HG03354 (cell line): ENCODE measurements at regions not wholly inside any gene's neighbourhood (a gene's known extent, or its start where the extent isn't known, plus 50 kb on each side); places are given as distances from the start of the nearest gene placed in this dataset.
"Not testable (repeated sequence)": the region's sequence is repeated elsewhere in the genome, so short reads cannot be mapped to it uniquely, and the experiment has no call there.

Experiments
- ATAC-seq: cut with Tn5 transposase; IDR thresholded peaks from one replicate; pipeline ENCODE4 v1.9.1; 2021; ENCODE audit warnings: mild to moderate bottlenecking; ENCODE audit not compliant: unreplicated experiment, poor library complexity, severe bottlenecking

DNA sequence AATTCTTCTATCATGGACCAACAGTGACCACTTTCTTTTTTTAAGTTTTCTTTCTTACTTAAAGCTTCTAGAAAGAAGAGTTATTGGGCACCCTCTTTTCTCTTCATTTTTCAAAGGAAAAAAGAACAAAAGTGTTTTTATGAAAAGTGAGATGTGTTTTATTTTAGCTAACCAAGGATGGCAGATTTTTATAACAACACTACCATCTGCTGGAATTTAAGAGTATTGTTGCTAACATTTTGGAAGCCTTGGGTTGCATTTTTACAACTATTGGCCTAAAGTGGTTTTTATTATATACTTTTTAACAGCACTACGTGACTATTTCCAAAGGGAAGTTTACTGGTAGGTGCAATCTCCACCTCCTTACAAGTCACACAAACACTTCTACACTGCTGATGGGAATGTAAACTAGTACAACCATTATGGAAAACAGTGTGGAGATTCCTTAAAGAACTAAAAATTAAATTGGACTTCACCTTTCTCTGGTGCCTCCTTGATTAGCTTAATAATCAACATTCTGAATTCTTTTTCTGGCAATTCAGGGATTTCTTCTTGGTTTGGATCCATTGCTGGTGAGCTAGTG is 237.7 kb upstream of the AGTR1 start:
- ATAC-seq = peak; percentile 51

DNA sequence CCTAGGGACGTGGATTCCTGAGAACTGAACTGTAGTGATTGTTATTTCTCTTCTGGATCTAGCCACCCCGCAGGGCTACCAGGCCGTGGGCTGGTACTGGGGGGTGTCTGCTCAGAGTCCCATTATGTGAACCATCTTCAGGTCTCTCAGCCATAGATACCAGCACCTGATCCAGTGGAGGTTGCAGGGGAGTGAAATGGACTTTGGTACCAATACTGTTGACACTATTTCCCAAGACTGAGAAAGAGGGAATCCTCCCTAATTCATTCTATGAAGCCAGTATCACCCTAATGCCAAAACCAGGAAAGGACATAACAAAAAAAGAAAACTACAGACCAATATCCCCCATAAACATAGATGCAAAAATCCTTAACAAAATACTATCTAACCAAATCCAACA is 237.0 kb upstream of the AGTR1 start:
- no peak for ATAC-seq

DNA sequence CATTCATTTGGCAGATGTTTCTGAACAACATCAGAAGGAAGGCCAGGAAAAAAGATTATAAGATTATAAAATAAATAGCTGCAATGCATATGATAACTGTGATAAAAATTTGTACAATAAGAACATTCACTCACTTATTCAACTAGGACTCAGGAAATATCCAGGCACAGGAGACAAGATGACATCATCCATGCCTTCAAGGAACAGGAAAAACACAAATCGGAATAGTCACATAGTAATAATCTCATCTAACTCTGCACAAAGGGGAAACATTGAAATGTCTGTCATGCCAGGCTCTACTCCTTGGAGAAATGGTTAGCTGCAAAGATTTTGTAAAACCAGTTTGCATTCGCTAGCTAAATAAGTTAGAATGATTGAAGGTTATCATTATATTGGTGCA is 233.5 kb upstream of the AGTR1 start:
- no peak for ATAC-seq

DNA sequence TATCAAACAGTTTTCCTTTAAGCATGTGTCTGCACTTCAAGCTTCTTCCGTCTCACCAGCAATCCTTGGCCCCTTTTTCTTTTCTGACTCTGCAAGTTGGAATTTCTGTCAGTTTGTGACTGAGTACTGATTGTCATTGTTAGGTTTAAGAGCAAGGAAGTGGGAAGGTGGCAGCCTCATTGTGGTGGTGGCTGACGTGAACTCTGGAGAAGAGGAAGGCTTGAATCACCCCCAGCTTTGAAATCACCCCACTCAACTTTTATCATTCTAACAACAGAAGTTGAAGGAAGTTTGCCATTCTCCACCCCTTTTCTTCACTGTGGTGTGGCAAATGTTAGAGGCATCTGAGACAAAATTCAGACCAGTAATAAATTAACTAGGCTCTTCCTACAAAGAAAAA is 231.6 kb upstream of the AGTR1 start:
- ATAC-seq = no peak

DNA sequence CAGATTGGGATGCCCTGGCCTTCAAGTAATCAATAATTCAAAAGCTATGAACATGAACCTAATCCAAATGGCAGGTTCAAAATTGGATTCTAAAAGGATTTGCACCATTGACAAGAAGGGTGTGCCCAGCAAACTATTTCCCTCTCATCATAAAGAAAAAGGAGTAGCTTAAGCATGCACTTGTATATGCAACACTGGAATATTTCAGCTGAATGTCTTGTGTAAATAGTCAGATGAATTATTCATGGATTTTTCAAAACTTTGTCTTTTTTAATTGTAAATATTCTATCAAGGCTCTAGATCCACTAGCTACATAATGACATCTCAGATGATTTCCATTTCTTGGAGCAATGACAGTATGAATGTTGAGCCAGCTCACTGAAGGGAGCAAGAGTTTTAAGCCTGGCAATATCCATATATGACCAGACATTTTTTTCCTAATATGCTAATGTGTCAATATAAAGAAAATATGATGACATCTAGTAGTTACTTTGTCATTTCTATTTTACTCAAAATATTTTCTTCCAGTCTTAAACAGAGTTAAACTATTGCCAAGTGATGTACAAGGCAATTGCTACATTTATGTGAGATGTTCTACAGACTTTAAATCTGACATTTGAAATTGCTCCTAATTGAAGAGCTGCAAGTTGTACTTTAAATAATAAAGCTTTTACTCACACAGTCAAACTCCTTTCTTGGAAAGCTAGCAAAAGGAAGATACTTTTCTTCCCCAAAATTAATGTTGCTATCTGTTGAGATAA is 230.5 kb upstream of the AGTR1 start:
- ATAC-seq = no peak

DNA sequence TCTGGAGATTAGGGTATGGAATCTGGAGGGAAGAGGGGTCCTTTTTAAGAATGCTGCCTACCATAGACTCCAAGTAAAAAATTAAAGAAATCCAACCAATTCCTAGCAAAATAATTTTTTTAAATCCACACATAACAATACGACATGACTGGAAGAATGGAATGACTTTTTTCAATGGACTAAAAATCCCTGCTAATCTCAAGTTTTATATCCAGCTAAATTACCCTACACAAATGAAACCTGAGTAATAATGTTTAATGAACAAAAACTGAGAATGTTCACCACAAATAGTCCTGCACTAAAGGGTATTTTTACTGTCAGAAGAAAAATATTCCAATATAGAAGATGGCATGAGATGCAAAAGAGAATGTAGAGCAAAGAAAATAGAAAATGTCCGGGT is 220.3 kb upstream of the AGTR1 start:
- no peak for ATAC-seq

DNA sequence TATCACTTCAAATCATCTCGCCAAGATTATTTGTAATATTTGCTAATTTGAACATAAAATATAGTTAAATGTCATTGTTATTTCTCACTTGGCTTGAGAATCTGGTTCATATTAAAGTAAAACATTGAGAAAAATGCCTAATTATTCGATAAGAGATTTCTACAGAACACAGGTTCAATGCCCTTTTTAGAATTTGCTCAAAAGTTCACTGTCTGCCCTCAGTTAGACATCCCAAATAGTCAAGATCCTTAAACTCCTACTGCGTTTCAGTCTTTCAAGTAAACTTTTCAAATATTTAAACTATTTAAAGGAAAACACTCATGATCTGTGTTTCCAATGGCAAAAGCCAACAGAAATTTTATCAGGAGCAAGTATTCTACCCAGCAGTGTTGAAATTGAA is 204.1 kb upstream of the AGTR1 start:
- ATAC-seq = no peak

DNA sequence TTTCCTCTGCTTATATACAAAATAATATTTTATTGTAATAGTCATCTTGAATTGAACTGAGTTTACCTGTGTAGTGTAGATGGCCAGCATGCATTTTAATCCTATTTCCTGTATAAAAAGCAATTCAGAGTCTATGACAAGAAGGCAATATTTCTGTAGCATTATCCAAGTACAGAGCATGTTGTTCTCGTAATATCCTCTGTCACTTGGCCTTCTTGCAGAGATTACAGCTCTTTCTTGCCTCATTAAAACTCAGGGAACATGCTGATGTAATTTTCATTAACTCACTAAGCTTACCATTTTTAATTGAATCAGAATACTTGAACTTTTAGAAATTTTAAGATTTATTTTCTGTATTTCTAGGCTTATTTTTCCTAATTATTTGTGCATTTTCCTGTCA is 203.3 kb upstream of the AGTR1 start:
- ATAC-seq = no peak

DNA sequence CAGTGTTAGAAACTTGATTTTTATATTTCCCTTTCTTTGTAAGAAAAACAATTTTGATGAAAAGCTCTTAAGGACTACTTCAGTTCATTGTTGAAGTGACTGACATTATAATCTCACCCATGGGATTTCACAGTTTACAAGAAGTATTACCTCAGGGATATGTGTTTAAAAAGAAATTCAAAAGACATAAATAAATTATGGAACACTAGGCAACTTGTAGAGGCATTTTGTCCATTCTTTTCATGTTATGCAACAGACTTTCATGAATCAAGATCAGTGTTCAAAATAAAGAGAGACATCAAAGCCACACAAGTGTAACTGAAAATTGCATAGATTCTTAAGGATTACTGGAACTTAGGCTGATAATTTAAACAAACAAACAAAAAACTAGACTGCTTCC is 196.8 kb upstream of the AGTR1 start:
- ATAC-seq = no peak

DNA sequence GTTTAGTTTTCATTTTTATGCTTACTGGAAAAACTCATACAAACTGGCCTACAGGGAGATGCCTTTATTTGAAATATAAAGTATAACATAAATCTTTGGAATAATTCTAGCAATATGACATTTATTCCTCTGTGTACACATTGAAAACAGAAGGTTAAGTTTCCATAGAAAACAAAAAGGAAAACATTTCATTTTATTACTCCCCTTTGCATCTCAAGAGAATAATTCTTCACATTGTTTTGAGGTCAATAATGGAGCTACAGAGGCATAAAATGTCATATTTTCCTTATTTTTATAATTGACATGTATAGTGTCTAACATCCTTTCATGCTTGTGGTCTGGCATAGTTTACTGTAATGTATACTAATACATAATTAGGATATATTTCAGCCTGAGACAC is 187.6 kb upstream of the AGTR1 start:
- ATAC-seq = no peak

DNA sequence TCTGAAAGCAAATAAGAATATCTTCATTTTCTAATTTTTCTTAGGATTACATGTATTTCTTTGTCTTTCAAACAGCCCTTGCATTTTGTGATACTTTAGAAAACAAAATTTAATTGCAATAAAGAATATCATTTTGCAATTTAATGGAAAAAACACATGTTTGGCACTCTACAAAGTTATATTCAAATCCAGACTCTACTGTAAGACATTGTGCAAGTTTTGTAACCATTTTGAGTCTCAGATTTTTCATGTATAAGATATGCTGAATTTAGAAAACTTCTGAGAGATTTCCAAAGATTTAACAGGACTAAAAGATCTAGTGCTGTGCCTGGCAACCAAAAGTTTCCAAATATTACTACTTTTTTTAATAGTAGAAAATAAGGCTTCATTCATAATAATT is 187.1 kb upstream of the AGTR1 start:
- ATAC-seq = no peak

DNA sequence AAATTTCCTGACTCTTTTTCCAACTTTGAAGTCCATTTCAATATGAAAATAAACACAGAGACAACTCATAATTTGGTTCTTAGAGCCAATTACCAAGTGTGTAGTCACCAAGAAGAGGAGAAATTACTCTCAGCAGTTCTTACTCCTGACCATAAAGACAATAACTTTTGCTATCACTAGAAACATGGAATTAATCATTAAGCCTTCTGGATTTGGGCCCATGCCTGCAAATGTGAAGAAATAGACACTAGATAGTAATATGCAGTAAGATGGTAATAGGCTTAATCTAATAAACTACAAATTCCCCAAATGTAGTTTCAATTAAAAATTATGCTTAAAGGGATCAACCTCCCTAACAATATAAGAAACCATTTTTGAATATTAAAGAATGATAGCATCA is 185.1 kb upstream of the AGTR1 start:
- ATAC-seq = no peak

DNA sequence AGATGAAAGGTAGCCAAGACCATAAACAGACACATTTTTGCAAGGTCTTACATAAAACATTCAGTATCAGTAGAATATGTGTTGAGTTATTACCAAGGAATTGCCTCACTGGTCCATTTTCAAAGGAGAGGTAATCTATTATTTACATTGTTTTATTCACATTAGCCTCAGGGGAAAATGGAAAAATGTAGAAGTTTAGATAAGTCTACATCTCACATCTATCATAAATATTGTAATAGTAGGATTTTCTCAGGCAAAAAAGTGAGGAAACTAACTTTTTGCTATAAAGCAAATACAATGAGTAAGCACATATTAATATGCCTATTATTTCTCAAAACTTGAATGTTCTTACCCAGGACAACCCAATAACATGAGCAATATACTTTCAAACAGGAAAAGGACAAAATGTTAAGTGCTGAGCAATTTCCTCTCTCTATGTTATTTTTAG is 184.6 kb upstream of the AGTR1 start:
- no peak for ATAC-seq

DNA sequence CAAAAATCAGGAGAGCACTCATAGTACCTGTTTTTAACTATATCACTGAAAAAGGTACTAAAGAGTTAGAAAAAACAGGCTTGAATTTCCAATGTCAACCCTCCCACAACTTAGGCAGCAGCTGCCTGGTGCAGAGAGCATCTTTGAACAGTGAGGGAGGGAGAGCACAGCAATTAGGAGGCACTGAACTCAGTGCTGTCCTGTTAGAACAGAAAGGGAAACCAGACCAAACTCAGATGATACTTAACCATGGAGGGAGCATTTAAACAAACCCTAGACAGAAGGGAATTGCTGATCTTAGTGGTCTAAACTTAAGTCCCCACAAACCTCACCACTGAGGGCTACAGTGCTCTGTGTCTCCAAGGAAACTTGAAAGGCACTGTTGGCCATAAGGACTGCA is 179.2 kb upstream of the AGTR1 start:
- ATAC-seq = no peak

DNA sequence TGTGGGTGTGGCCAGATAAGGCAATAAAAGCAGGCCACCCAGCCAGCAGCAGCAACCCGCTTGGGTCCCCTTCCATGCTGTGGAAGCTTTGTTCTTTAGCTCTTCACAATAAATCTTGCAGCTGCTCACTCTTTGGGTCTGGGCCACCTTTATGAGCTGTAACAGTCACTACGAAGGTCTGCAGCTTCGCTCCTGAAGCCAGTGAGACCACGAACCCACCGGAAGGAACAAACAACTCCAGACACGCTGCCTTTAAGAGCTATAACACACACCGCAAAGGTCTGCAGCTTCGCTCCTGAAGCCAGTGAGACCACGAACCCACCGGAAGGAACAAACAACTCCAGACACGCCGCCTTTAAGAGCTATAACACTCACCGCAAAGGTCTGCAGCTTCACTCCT is 172.1 kb upstream of the AGTR1 start:
- not testable (repeated sequence) for ATAC-seq

DNA sequence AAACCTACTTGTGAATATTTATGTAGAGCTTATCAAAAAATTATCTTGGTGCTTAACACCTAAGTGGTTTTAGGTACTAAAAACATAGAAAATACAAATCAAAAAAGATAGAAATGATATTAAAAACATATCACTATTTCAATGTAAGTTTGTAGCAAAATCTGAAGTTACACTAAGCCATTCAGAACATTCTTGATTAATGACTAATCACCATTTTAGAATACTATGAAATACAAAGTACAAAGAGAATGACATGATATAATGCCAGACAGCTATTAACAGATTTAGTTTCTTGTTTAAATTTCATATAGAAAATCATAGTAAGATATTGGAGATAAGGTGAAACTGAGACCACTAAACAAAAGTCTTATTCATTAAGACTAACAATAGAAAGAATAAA is 169.7 kb upstream of the AGTR1 start:
- no peak for ATAC-seq

DNA sequence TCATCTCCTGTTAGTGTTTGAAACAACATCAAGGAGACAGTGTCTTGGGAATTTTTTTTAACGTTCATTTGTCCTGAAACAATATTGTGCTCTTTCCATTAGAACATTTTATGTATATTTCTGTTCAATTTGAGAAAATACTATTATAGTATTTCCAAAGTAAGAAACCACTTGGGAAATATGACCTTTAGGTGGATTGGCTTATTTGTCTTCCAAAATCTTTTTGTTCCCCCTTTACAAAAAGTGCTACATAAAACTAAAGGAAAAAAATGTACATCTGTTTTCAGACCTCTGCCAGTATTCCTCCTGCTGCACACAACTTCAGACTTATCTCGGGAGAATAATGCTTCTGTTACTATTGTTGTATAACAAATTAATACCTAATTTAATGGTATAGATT is 165.9 kb upstream of the AGTR1 start:
- no peak for ATAC-seq

DNA sequence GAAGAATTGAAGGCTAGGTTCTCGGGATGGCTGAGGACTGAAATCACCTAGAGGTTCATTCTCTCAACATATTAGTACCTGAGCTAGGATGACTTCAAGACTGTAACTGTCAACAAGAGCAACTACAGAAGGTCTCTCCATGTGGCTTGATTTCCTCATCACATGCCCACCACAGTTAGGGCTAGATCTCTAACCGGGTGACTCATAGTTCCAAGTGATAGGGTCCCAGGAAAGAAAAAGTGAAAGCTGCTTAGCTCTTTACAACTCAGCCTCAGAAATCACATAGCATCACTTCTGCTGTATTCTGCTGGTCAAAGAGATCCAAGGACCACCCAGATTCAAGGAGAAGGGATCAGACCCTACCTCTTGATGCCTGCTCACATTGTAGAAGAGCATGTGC is 165.4 kb upstream of the AGTR1 start:
- ATAC-seq = no peak

DNA sequence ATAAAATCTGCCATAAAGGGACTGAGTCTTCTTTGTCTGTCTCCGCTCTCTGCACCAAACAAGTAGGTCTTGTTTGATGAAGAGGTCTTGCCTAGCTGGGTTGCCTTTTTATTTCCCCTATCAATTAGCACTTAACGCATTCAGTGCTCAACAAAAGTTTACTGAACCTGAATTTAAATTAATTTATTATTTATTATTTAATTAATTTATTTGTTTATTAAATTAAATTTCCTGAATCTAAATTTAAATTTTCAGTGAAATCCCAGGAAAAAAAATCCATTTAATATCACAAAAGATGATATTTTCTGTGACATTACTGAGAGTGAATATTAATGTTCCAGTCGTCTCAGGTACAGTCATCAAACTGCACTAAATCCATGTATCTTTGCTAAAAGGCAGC is 164.9 kb upstream of the AGTR1 start:
- ATAC-seq = no peak

DNA sequence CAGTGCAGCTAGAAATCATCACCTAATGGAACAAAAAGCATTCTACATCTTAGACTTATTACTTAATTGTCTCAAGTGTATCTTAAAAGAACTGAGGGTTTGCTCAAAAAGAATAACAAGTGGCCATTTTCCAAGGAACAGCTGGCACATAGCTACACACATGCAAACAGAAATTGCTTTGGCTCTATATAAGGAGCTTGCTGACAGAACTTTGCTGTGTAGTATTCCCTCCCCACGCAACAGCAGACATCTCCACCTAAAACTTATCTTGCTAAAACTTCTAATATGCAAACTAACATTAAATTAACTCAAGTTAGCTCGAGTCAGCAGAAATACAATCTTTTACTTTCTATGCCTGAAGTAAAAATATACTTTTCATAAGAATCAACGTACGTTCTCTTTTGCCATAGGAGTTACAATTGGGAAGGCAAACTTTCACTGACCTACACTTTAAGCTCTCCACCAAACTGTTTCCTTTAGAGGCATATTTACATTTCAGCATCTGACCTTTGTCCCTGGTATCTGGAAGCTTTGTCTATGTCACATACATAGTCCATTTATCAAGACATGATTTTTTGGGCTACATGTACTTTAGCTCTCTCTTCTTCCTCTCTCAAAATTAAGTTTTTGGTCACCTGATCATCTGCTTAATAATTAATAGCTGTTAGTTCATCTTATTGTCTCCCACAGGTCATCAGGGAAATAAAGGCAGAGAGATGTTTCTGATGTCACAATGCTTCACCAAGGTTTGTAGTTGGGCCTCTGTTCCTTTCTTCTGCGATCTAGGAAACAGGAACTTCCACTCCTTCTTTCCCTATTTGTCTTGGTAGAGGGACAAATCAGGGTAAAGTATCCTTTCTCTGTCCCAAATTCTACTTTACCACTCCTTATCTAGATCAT is 163.4 kb upstream of the AGTR1 start:
- ATAC-seq = no peak

DNA sequence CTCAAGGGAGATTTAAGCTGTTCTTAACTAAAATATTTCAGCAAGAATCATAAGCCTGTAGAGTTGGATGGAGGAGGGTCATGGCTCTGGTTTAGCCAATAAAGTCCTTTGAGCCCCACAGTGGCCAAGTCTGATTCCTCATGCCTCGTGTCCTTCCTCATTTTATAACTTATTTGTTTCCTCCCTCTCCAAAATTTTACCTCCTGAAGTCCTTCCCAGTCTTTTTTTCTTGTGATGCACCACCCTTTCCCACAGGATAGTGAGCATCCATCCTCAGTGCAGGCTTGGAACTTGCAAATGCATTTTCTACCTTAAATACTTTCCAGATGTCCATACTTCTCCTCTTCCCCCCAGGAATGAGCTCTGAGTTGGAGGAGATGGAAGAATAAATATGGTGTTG is 162.7 kb upstream of the AGTR1 start:
- no peak for ATAC-seq
